ENCODE measurements at regions not wholly inside any gene's neighbourhood (a gene's known extent, or its start where the extent isn't known, plus 50 kb on each side); places are given as distances from the start of the nearest gene placed in this dataset.

DNA sequence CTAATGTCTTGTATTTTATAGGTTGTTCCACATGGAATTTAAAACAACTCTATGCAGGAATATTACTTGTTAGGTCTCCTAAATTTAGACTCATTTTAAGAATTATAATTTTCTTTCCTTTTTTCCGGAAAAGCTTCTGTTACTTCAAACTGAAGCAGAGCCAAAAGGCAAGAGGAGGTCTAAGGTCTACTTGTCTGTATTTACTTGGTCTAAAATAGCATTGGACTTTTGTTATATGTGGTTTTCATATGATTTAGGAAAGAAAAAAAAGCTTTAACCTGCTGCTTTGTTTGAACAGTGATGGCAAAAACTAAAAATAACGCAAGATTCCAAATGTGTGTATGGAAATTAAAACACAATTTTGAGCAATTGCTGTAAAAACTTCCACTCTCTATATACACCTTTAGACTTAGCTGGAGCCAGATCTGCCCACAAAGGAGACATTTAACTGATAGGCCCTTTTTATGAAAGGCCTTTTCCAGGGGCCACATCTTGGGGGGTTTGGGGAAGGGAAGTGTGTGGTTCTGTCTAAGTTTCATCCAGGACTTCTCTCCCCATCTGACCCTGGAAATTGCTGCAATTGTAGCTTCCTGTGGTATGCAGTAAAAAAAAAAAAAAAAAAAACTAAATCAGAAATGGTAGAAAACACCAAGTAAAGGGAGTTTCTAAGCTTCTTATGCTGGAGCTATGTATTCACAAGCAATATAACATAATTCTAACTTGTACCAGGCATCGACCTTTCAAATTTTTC is 307.7 kb upstream of the MEF2C start:
- Histone ChIP-seq H3K9me3 (no peaks in the 10 kb centered on the region), H3K4me1 (ENCODE audit: control insufficient read depth in 1 of 2, insufficient read depth in 1 of 2, low read depth in 1 of 2, low read length in 1 of 2) (peaks cover 28 to 37% of the 10 kb centered on the region in 2 experiments), H3K4me3 (ENCODE audit: low read depth in 1 of 2, low read length in 1 of 2) (no peak overlapping the region), H3K27ac (peak overlapping the region; percentile 73), H3K36me3 (no peaks in the 10 kb centered on the region), H3K27me3 (no peaks in the 10 kb centered on the region)
- TF ChIP-seq, protein P1, sequence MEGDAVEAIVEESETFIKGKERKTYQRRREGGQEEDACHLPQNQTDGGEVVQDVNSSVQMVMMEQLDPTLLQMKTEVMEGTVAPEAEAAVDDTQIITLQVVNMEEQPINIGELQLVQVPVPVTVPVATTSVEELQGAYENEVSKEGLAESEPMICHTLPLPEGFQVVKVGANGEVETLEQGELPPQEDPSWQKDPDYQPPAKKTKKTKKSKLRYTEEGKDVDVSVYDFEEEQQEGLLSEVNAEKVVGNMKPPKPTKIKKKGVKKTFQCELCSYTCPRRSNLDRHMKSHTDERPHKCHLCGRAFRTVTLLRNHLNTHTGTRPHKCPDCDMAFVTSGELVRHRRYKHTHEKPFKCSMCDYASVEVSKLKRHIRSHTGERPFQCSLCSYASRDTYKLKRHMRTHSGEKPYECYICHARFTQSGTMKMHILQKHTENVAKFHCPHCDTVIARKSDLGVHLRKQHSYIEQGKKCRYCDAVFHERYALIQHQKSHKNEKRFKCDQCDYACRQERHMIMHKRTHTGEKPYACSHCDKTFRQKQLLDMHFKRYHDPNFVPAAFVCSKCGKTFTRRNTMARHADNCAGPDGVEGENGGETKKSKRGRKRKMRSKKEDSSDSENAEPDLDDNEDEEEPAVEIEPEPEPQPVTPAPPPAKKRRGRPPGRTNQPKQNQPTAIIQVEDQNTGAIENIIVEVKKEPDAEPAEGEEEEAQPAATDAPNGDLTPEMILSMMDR (IDR thresholded peaks at IDR 0.05) = no peak

DNA sequence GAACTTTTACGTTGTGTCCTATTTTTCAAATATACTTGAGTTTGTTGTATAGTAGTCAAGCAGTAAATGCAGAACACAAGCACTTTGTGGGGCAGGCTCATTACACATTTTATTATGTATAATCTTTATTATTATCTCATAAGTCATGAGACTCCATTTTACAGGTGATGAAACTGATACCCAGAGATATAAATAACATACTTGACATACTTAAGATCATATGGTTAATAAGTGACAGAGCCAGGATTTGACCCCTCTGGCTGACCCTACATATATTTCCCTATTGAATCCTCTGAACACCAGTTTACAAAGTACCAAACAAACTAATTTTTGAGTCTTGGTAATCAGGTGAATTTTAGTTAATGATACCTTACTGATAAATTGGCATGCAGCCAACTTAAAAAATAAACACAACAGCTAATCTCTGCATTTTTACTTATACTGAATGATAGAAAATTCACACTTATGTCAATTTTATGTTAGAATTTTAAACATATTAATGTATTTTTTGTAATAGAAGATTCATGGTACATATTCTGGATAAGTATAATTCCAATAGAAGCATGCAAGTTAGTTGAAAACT is 305.0 kb upstream of the MEF2C start:
- no peak overlapping the region for H3K27ac ChIP-seq
- H3K36me3 ChIP-seq = no peaks in the 10 kb centered on the region
- H3K9me3 ChIP-seq = no peaks in the 10 kb centered on the region
- H3K27me3 ChIP-seq = no peaks in the 10 kb centered on the region
- H3K4me1 ChIP-seq (ENCODE audit: control insufficient read depth in 1 of 2, insufficient read depth in 1 of 2, low read depth in 1 of 2, low read length in 1 of 2) = peaks cover 28 to 37% of the 10 kb centered on the region in 2 experiments
- H3K4me3 ChIP-seq (ENCODE audit: low read depth in 1 of 2, low read length in 1 of 2) = no peak overlapping the region
- TF ChIP-seq, protein P1 (IDR thresholded peaks at IDR 0.05) = no peak

DNA sequence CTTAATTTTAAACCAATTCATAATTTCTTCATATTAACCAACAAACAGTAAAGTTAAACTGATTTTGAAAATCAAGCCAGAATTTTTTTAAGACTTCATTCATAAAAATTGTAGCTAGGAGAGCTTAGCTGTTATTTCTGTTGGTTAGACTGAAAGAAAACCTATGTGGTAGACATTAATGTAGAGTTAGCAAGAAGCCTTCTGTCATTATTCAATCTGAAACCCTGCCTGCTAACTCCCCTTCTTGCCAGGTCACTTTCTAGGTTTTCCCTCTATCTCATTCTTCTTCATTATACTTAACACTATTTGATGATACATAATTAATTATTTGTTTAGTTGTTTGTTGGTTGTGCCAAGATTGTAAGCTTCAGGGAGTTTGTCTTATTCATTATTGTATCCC is 304.3 kb upstream of the MEF2C start:
- peaks cover 28 to 36% of the 10 kb centered on the region in 2 experiments for H3K4me1 ChIP-seq (ENCODE audit: control insufficient read depth in 1 of 2, insufficient read depth in 1 of 2, low read depth in 1 of 2, low read length in 1 of 2)
- H3K27ac ChIP-seq = no peak overlapping the region
- TF ChIP-seq, protein P1 (IDR thresholded peaks at IDR 0.05) = no peak
- no peak overlapping the region for H3K4me3 ChIP-seq (ENCODE audit: low read depth in 1 of 2, low read length in 1 of 2)
- H3K27me3 ChIP-seq = no peaks in the 10 kb centered on the region
- H3K9me3 ChIP-seq = no peaks in the 10 kb centered on the region
- no peaks in the 10 kb centered on the region for H3K36me3 ChIP-seq

DNA sequence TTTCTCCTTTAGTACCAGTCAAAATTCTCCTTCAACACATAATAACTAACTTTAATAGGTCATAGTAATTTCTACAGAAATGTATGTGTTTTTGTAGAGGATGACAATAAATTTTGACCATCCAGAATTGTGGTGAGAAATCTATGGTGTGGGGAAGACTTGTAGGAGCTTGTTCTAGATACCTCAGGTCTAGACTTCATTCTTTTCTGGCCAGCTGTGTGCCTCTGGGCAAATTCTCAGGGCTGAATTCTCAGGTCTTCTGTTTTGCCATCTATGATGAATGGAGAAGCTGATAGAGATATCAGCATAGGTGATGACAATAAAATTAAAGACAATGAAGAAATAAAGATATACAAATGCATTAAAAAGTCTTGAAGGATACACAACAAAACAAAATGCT is 298.6 kb upstream of the MEF2C start:
- no peaks in the 10 kb centered on the region for H3K9me3 ChIP-seq
- no peak overlapping the region for H3K4me3 ChIP-seq (ENCODE audit: low read depth in 1 of 2, low read length in 1 of 2)
- H3K4me1 ChIP-seq (ENCODE audit: control insufficient read depth in 1 of 2, insufficient read depth in 1 of 2, low read depth in 1 of 2, low read length in 1 of 2) = no peaks in the 10 kb centered on the region
- no peaks in the 10 kb centered on the region for H3K36me3 ChIP-seq
- H3K27ac ChIP-seq = no peak overlapping the region
- H3K27me3 ChIP-seq = no peaks in the 10 kb centered on the region
- TF ChIP-seq, protein P1 (IDR thresholded peaks at IDR 0.05) = no peak

DNA sequence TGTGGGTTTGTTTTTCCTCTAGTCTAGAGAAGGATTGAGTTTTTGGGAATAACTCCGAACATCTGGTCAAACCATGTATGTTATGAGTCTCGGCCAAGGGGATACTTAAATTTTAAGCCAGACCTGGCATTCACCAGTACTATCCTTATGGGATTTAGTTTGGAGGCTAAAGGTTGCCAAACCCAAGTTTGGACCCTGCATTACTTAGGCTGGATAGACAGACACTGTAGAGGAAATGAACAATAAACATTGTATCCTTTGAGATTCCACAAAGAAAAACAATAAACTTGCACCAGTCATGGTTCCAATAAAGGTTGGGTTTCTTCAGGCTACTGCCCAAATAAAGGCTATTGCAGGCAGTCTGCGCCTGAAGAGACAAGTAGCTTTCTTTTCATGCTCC is 296.7 kb upstream of the MEF2C start:
- no peaks in the 10 kb centered on the region for H3K9me3 ChIP-seq
- no peak overlapping the region for H3K27ac ChIP-seq
- no peaks in the 10 kb centered on the region for H3K36me3 ChIP-seq
- H3K4me3 ChIP-seq (ENCODE audit: low read depth in 1 of 2, low read length in 1 of 2) = no peak overlapping the region
- no peaks in the 10 kb centered on the region for H3K27me3 ChIP-seq
- TF ChIP-seq, protein P1 (IDR thresholded peaks at IDR 0.05) = no peak
- no peaks in the 10 kb centered on the region for H3K4me1 ChIP-seq (ENCODE audit: control insufficient read depth in 1 of 2, insufficient read depth in 1 of 2, low read depth in 1 of 2, low read length in 1 of 2)

All from neutrophil (primary cell).